Inferior parietal cortex (tissue), 1 donor: ENCODE measurements at regions not wholly inside any gene's neighbourhood (a gene's known extent, or its start where the extent isn't known, plus 50 kb on each side); places are given as distances from the start of the nearest gene placed in this dataset.
"Not testable (repeated sequence)": the region's sequence is repeated elsewhere in the genome, so short reads cannot be mapped to it uniquely, and the experiment has no call there.

Source experiments
- DNase-seq: peaks from one replicate; pipeline ENCODE4 v3.0.0-alpha.2; 2016; ENCODE audit errors: extremely low spot score

DNA sequence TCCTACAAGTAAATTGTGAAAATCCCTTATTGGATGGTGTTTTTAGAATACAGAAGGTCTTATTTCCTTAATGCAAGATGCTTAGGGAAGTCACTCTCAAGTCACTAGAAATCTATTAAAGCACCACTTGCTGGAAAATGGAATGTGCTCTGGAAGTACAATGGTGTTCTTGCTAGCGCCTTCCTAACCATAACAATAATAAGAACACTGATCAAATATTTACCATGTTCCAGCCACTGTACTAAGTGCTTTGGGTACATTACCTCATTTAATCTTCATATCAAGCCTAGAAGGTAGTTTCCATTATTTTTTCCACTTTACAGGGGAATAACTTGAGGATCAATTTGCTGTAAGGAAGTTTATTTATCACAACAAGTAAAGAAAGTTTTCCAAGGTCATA lies 75.1 kb downstream of the FAM72B start:
- not testable (repeated sequence) for DNase-seq

DNA sequence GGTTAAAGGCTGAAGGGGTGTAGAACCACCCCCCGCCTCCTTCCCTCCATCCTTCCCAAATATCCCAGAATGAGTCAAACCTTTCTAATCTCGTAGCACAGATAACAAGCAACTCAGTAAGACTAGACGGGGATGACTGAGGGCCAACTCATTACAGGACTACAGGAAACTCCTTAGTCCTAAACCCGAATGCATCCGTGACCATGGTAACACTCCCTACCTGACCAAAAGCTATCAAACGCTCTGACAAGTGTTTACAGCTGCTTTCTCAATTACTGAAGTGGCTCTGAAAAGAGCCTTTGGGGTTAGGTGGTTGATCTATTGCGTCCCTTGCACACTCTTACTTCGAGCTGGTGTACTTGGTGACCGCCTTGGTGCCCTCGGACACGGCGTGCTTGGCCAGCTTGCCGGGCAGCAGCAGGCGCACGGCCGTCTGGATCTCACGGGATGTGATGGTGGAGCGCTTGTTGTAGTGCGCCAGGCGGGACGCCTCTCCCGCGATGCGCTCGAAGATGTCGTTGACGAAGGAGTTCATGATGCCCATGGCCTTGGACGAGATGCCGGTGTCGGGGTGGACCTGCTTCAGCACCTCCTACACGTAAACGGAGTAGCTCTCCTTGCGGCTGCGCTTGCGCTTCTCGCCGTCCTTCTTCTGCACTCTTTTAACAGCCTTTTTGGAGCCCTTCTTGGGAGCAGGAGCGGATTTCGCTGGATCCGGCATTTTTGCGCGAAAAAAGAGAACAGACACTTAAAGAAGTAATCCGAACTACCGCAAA lies 67.4 kb downstream of the FAM72B start:
- DNase-seq = peak; percentile 8

DNA sequence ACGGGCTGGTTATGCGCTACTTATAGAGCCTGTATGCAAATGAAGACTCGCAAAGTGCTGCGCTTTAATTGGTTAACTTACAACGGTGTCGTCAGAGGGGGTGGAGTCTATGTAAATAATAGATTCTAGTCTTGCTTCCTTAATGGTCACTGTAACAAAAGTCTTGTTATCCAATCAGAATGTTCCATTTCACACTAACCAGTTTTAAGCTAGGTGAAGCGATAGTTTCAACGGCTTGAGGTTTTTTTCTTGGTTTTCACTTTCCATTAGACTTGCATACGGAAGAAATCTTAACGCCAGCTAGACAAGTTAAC lies 66.9 kb downstream of the FAM72B start:
- DNase-seq = not testable (repeated sequence)

DNA sequence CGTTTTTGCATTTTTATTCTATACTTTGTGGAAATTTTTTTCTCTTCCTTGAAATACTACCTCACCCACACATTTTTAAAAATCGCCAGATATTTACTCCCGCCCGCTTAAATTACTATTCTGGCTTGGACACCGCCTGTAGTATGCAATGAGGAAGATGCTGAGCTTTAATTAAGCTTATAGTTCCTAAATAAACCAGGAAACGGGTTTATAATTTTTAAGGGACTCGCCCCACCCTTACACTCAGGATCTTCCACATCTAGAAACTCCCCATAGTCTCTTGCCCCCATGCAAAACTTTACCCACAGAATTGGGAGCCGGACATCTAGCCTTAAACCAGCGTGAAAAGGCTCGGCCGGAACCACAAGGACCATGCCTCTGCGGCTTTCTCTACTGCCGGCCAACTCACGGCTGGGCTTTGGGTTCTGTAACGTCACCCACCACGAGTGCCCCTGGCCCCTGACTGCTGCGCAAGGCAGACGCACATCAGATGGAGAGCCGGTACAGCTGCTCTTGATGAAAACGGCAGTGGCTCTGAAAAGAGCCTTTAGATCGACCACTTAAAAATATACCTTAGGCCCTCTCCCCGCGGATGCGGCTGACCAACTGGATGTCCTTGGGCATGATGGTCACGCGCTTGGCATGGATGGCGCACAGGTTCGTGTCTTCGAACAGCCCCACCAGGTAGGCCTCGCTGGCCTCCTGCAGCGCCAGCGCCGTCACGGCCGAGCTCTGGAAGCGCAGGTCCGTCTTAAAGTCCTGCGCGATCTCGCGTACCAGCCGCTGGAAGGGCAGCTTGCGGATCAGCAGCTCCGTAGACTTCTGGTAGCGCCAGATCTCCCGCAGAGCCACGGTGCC lies 66.3 kb downstream of the FAM72B start:
- DNase-seq = peak; percentile 2
